Activated B cell treated with CpG ODN at 0.5 μM for 24 hours (primary cell): ENCODE measurements at regions not wholly inside any gene's neighbourhood (a gene's known extent, or its start where the extent isn't known, plus 50 kb on each side); places are given as distances from the start of the nearest gene placed in this dataset.
"Not testable (repeated sequence)": the region's sequence is repeated elsewhere in the genome, so short reads cannot be mapped to it uniquely, and the experiment has no call there.

Source experiments
- ATAC-seq: fragments of 200-7000 bp; cut with Tn5 transposase; one replicate; pipeline ENCODE4 v1.10.0; 2021; ENCODE audit warnings: low read depth, mild to moderate bottlenecking, moderate library complexity
- CTCF ChIA-PET: fragments of 350-600 bp; sonication (Branson Sonifier 250); formaldehyde crosslinking; loops from one replicate; lab custom pipeline; 2021; ENCODE audit warnings: antibody characterized with exemption; lab: Charles Lee
- POLR2A ChIA-PET: fragments of 350-600 bp; sonication (Branson Sonifier 250); formaldehyde crosslinking; loops from one replicate; lab custom pipeline; 2021; ENCODE audit warnings: antibody characterized with exemption; lab: Charles Lee
- DNase-seq: peaks from one replicate; pipeline ENCODE4 v3.0.0; 2022
- H3K27ac Mint-ChIP-seq: one replicate; pipeline ENCODE4 v1.8.0; 2020; ENCODE audit warnings: mixed read lengths
- H3K27me3 Mint-ChIP-seq: one replicate; pipeline ENCODE4 v1.8.0; 2021; ENCODE audit warnings: mixed read lengths
- H3K36me3 Mint-ChIP-seq: one replicate; pipeline ENCODE4 v1.8.0; 2021; ENCODE audit warnings: low read depth, mixed read lengths
- H3K4me1 Mint-ChIP-seq: one replicate; pipeline ENCODE4 v1.8.0; 2021; ENCODE audit warnings: mixed read lengths
- H3K4me3 Mint-ChIP-seq: one replicate; pipeline ENCODE4 v1.8.0; 2020; ENCODE audit warnings: mild to moderate bottlenecking, mixed read lengths
- H3K9me3 Mint-ChIP-seq: one replicate; pipeline ENCODE4 v1.8.0; 2020; ENCODE audit warnings: mixed read lengths
- intact Hi-C: fragments of 100-400 bp; cut with micrococcal nuclease; formaldehyde crosslinking; loops from one replicate; pipeline ENCODE4 v1.15.1; 2024

DNA sequence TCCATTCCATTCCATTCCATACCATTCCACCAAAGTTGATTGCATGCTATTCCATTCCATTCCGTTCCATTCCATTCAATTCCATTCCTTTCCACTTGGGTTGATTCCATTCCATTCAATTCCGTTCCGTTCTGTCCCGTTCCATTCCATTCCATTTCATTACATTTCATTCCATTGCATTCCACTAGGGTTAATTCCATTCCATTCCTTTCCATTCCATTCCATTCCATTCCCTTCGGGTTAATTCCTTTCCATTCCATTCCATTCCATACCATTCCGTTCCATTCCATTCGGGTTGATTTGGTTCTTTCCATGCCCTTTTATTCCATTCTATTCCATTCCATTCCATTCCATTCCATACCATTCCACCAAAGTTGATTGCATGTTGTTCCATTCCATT, 131.9 kb downstream of the CWH43 start:
- intact Hi-C loops, result not testable (repeated sequence)

DNA sequence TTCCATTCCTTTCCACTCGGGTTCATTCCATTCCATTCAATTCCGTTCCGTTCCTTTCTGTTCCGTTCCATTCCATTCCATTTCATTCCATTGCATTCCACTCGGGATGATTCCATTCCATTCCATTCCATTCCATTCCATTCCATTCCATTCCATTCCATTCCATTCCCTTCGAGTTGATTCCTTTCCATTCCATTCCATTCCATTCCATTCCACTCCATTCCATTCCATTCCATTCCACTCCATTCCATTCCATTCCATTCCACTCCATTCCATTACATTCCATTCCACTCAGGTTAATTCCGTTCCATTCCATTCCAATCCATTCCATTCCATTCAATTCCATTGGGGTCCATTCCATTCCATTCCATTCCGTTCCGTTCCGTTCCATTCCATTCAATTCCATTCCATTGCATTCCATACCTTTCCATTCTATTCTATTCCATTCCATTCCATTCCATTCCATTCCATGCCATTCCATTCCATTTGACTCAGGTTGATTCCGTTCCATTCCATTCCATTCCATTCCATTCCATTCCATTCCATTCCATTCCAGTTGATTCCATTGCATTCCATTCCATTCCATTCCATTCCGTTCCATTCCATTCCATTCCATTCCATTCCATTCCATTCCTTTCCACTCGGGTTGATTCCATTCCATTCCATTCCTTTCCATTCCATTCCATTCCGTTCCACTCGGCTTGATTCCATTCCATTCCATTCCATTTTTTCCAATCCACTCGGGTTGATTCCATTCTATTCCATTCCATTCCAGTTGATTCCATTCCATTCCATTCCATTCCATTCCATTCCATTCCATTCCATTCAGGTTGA, 132.5 kb downstream of the CWH43 start:
- H3K27ac Mint-ChIP-seq, DNase-seq, H3K4me3 Mint-ChIP-seq, H3K36me3 Mint-ChIP-seq, H3K4me1 Mint-ChIP-seq, POLR2A ChIA-PET, CTCF ChIA-PET, H3K27me3 Mint-ChIP-seq, ATAC-seq, intact Hi-C loops: not testable (repeated sequence)
- peaks cover 30% of the 10 kb centered on the region for H3K9me3 Mint-ChIP-seq

More for the DNA sequence above, 131.9 kb downstream of the CWH43 start:
- H3K4me3 Mint-ChIP-seq, ATAC-seq, H3K27ac Mint-ChIP-seq, DNase-seq, POLR2A ChIA-PET, CTCF ChIA-PET, H3K27me3 Mint-ChIP-seq, H3K4me1 Mint-ChIP-seq, H3K36me3 Mint-ChIP-seq: not testable (repeated sequence)
- H3K9me3 Mint-ChIP-seq, result peaks cover 30% of the 10 kb centered on the region

DNA sequence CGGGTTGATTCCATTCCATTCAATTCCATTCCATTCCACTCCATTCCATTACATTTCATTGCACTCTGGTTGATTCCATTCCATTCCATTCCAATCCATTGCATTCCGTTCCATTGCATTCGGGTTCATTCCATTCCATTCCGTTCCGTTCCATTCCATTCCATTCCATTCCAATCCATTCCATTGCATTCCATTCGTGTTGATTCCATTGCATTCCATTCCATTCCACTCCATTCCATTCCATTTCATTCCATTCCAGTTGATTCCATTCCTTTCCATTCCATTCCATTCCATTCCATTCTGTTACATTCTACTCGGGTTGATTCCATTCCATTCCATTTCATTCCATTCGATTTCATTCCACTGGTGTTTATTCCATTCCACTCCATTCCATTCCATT, 133.3 kb downstream of the CWH43 start:
- H3K9me3 Mint-ChIP-seq, result peaks cover 30% of the 10 kb centered on the region
- H3K27ac Mint-ChIP-seq, H3K36me3 Mint-ChIP-seq, H3K4me3 Mint-ChIP-seq, H3K27me3 Mint-ChIP-seq, DNase-seq, ATAC-seq, CTCF ChIA-PET, H3K4me1 Mint-ChIP-seq, intact Hi-C loops, POLR2A ChIA-PET: not testable (repeated sequence)

DNA sequence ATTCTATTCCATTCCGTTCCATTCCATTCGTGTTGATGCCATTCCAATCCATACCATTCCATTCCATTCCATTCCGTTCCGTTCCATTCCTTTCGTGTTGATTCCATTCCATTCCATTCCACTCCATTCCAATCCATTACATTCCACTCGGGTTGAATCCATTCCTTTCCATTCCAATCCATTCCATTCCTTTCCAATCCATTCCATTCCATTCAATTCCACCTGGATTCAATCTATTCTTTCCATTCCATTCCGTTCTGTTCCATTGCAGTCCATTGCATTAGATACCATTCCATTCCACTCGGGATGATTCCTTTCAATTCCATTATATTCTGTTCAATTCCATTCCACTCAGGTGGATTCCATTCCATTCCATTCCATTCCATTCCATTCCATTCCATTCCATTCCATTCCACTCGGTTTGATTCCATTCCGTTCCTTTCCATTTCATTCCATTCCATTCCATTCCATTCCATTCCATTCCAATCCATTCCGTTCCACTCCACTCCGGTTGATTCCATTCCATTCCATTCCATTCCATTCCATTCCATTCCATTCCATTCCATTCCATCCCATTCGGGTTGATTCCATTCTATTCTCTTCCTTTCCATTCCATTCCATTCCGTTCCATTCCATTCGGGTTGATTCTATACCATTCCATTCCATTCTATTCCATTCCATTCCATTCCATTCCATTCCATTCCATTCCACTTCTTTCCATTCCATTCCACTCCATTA, 134.1 kb downstream of the CWH43 start:
- H3K27ac Mint-ChIP-seq, DNase-seq, ATAC-seq, H3K27me3 Mint-ChIP-seq, intact Hi-C loops, H3K4me3 Mint-ChIP-seq, POLR2A ChIA-PET, CTCF ChIA-PET, H3K36me3 Mint-ChIP-seq, H3K4me1 Mint-ChIP-seq: not testable (repeated sequence)
- H3K9me3 Mint-ChIP-seq, result peaks cover 30% of the 10 kb centered on the region

DNA sequence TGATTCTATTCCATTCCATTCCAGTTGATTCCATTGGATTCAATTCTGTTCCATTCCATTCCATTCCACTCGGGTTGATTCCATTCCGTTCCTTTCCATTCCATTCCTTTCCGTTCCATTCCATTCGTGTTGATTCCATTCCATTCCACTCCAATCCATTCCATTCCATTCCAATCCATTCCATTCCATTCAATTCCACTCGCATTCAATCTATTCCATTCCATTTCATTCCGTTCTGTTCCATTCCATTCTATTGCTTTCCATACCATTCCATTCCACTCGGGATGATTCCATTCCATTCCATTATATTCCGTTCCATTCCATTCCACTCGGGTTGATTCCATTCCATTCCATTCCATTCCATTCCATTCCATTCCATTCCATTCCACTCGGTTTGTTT, 134.7 kb downstream of the CWH43 start:
- ATAC-seq, H3K27ac Mint-ChIP-seq, POLR2A ChIA-PET, intact Hi-C loops, H3K4me1 Mint-ChIP-seq, H3K27me3 Mint-ChIP-seq, CTCF ChIA-PET, H3K4me3 Mint-ChIP-seq, H3K36me3 Mint-ChIP-seq, DNase-seq: not testable (repeated sequence)
- peaks cover 30% of the 10 kb centered on the region for H3K9me3 Mint-ChIP-seq

DNA sequence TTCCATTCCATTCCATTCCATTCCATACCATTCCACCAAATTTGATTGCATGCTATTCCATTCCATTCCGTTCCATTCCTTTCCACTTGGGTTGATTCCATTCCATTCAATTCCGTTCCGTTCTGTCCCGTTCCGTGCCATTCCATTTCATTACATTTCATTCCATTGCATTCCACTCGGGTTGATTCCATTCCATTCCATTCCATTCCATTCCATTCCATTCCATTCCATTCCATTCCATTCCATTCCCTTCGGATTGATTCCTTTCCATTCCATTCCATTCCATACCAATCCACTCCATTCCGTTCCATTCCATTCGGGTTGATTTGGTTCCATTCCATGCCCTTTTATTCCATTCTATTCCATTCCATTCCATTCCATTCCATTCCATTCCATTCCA, 140.4 kb downstream of the CWH43 start:
- intact Hi-C loops, H3K9me3 Mint-ChIP-seq, POLR2A ChIA-PET, H3K27me3 Mint-ChIP-seq, H3K36me3 Mint-ChIP-seq, ATAC-seq, H3K4me3 Mint-ChIP-seq, CTCF ChIA-PET, H3K4me1 Mint-ChIP-seq, DNase-seq, H3K27ac Mint-ChIP-seq: not testable (repeated sequence)

DNA sequence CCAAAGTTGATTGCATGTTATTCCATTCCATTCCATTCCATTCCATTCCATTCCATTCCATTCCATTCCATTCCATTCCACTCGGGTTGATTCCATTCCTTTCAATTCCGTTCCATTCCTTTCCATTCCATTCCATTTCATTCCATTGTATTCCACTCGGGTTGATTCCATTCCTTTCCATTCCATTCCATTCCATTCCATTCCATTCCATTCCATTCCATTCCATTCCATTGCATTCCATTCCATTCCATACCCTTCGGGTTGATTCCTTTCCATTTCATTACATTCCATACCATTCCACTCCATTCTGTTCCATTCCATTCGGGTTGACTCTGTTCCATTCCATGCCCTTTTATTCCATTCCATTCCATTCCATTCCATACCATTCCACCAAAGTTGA, 140.8 kb downstream of the CWH43 start:
- H3K27me3 Mint-ChIP-seq, DNase-seq, H3K27ac Mint-ChIP-seq, intact Hi-C loops, H3K36me3 Mint-ChIP-seq, H3K4me3 Mint-ChIP-seq, POLR2A ChIA-PET, H3K4me1 Mint-ChIP-seq, ATAC-seq, H3K9me3 Mint-ChIP-seq, CTCF ChIA-PET: not testable (repeated sequence)

DNA sequence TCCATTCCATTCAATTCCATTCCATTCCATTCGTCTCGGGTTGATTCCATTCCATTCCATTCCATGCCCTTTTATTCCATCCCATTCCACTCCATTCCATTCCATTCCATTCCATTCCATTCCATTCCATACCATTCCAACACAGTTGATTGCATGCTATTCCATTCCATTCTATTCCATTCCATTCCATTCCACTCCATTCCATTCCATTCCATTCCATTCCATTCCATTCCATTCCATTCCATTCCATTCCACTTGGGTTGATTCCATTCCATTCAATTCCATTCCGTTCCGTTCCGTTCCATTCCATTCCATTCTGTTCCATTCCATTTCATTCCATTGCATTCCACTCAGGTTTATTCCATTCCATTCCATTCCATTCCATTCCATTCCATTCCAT, 143.3 kb downstream of the CWH43 start:
- H3K27ac Mint-ChIP-seq, DNase-seq, H3K4me3 Mint-ChIP-seq, H3K27me3 Mint-ChIP-seq, H3K36me3 Mint-ChIP-seq, POLR2A ChIA-PET, intact Hi-C loops, CTCF ChIA-PET, H3K4me1 Mint-ChIP-seq, ATAC-seq, H3K9me3 Mint-ChIP-seq: not testable (repeated sequence)

DNA sequence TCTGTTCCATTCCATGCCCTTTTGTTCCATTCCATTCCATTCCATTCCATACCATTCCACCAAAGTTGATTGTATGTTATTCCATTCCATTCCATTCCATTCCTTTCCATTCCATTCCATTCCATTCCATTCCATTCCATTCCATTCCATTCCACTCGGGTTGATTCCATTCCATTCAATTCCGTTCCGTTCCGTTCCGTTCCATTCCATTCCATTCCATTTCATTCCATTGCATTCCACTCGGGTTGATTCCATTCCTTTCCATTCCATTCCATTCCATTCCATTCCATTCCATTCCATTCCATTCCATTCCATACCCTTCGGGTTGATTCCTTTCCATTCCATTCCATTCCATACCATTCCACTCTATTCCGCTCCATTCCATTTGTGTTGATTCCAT, 143.8 kb downstream of the CWH43 start:
- H3K9me3 Mint-ChIP-seq, DNase-seq, H3K4me1 Mint-ChIP-seq, intact Hi-C loops, ATAC-seq, H3K27me3 Mint-ChIP-seq, H3K27ac Mint-ChIP-seq, CTCF ChIA-PET, POLR2A ChIA-PET, H3K36me3 Mint-ChIP-seq, H3K4me3 Mint-ChIP-seq: not testable (repeated sequence)

DNA sequence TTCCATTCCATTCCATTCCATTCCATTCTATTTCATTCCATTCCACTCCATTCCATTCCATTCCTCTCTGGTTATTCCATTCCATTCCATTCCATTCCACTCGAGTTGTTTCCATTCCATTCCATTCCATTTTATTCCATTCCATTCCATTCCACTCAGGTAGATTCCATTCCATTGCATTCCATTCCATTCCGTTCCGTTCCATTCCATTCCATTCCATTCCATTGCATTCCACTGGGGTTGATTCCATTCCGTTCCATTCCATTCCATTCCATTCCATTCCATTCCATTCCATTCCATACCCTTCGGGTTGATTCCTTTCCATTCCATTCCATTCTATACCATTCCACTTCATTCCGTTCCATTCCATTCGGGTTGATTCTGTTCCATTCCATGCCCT, 144.6 kb downstream of the CWH43 start:
- H3K27ac Mint-ChIP-seq, intact Hi-C loops, ATAC-seq, H3K36me3 Mint-ChIP-seq, H3K27me3 Mint-ChIP-seq, H3K4me3 Mint-ChIP-seq, H3K9me3 Mint-ChIP-seq, POLR2A ChIA-PET, H3K4me1 Mint-ChIP-seq, DNase-seq, CTCF ChIA-PET: not testable (repeated sequence)

DNA sequence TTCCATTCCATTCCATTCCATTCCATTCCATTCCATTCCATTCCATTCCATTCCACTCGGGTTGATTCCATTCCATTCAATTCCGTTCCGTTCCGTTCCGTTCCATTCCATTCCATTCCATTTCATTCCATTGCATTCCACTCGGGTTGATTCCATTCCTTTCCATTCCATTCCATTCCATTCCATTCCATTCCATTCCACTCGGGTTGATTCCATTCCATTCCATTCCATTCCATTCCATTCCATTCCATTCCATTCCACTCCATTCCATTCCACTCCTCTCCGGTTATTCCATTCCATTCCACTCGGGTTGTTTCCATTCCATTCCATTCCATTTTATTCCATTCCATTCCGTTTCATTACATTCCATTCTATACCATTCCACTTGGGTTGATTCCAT, 151.0 kb downstream of the CWH43 start:
- H3K27ac Mint-ChIP-seq, CTCF ChIA-PET, H3K27me3 Mint-ChIP-seq, H3K36me3 Mint-ChIP-seq, POLR2A ChIA-PET, H3K4me1 Mint-ChIP-seq, H3K4me3 Mint-ChIP-seq, ATAC-seq, DNase-seq, intact Hi-C loops: not testable (repeated sequence)
- H3K9me3 Mint-ChIP-seq, result peaks cover 10% of the 10 kb centered on the region

DNA sequence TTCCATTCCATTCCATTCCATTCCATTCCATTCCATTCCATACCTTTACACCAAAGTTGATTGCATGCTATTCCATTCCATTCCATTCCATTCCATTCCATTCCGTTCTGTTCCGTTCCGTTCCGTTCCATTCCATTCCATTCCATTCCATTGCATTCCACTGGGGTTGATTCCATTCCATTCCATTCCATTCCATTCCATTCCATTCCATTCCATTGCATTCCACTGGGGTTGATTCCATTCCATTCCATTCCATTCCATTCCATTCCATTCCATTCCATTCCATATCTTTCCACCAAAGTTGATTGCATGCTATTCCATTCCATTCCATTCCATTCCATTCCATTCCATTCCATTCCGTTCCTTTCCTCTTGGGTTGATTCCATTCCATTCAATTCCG, 151.9 kb downstream of the CWH43 start:
- H3K36me3 Mint-ChIP-seq, H3K27me3 Mint-ChIP-seq, ATAC-seq, H3K4me1 Mint-ChIP-seq, POLR2A ChIA-PET, H3K27ac Mint-ChIP-seq, DNase-seq, CTCF ChIA-PET, H3K4me3 Mint-ChIP-seq, intact Hi-C loops: not testable (repeated sequence)
- peaks cover 11% of the 10 kb centered on the region for H3K9me3 Mint-ChIP-seq
